Peyer's patch (tissue), 4 donors: ENCODE measurements at regions not wholly inside any gene's neighbourhood (a gene's known extent, or its start where the extent isn't known, plus 50 kb on each side); places are given as distances from the start of the nearest gene placed in this dataset.

Experiments used
- POLR2A ChIP-seq, 2 donors: fragments of 450-650 bp; IDR thresholded peaks; one replicate each; pipeline ENCODE4 v1.5.1; 2017; ENCODE audit warnings: antibody characterized with exemption in 2 of 2, mild to moderate bottlenecking in 2 of 2, moderate library complexity in 2 of 2
- TF ChIP-seq, protein P1 (sequence below), 6 experiments: fragments of 450-650 bp in 4 of 6; fragments of 200-600 bp in 2 of 6; sonication (generic) in 1 of 6; IDR thresholded peaks; one replicate each; pipeline ENCODE4 v1.5.1; 2017 to 2019; ENCODE audit warnings: antibody characterized with exemption in 6 of 6, mild to moderate bottlenecking in 3 of 6, moderate library complexity in 1 of 6

DNA sequence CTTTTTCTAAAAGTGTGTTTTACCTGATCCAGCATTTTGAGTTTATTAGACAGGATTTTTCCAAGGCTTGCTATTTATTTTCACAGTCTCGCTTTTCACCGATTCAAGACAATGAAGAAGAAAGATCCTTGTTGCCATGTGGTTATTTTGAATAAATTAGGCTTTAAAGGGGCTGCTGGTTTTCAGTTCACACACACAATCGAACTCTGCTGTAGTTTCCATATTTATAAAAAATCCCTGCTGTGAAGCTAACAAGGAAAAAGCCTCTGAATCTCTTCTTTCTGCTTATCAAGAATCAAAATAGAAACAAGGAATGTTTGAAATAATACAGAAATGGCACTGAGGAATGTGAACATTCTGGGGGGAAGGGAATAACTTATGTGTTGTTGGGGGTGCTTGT lies 102.5 kb upstream of the KAZN start:
- TF ChIP-seq, protein P1, sequence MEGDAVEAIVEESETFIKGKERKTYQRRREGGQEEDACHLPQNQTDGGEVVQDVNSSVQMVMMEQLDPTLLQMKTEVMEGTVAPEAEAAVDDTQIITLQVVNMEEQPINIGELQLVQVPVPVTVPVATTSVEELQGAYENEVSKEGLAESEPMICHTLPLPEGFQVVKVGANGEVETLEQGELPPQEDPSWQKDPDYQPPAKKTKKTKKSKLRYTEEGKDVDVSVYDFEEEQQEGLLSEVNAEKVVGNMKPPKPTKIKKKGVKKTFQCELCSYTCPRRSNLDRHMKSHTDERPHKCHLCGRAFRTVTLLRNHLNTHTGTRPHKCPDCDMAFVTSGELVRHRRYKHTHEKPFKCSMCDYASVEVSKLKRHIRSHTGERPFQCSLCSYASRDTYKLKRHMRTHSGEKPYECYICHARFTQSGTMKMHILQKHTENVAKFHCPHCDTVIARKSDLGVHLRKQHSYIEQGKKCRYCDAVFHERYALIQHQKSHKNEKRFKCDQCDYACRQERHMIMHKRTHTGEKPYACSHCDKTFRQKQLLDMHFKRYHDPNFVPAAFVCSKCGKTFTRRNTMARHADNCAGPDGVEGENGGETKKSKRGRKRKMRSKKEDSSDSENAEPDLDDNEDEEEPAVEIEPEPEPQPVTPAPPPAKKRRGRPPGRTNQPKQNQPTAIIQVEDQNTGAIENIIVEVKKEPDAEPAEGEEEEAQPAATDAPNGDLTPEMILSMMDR (IDR thresholded peaks at IDR 0.05): no peak
- no peak for TF ChIP-seq POLR2A (IDR thresholded peaks at IDR 0.05)
